HG02763 (cell line): ENCODE measurements at regions not wholly inside any gene's neighbourhood (a gene's known extent, or its start where the extent isn't known, plus 50 kb on each side); places are given as distances from the start of the nearest gene placed in this dataset.
"Not testable (repeated sequence)": the region's sequence is repeated elsewhere in the genome, so short reads cannot be mapped to it uniquely, and the experiment has no call there.

Experiments
- ATAC-seq: cut with Tn5 transposase; IDR thresholded peaks from one replicate; pipeline ENCODE4 v1.9.1; 2021; ENCODE audit warnings: mild to moderate bottlenecking, moderate library complexity; ENCODE audit not compliant: unreplicated experiment

- ATAC-seq = no peak
Measured at GRCh38 chr4:140219567-140219966, 65.6 kb upstream of the MAML3 start.

DNA sequence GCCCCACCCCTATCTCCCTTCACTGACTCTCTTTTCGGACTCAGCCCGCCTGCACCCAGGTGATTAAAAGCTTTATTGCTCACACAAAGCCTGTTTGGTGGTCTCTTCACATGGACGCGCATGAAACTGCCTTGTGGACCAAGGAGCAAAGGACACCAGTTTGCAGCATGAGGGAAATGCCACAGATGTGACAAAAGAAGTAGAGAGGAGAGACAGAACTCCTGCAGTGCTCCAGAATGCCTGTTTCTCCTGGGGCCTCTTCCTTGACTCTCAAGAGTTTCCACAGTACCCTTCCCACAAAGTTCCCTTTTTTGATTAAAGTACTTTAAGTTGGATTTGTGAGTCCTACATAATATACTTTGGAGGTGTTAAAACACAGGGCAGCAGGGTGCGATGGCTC lies 65.1 kb upstream of the MAML3 start:
- not testable (repeated sequence) for ATAC-seq

- no peak for ATAC-seq
Measured at GRCh38 chr4:140213749-140214148, 59.8 kb upstream of the MAML3 start.

- no peak for ATAC-seq
Measured at GRCh38 chr4:140213116-140213515, 59.1 kb upstream of the MAML3 start.

- ATAC-seq = no peak
Measured at GRCh38 chr4:140212646-140213045, 58.7 kb upstream of the MAML3 start.

DNA sequence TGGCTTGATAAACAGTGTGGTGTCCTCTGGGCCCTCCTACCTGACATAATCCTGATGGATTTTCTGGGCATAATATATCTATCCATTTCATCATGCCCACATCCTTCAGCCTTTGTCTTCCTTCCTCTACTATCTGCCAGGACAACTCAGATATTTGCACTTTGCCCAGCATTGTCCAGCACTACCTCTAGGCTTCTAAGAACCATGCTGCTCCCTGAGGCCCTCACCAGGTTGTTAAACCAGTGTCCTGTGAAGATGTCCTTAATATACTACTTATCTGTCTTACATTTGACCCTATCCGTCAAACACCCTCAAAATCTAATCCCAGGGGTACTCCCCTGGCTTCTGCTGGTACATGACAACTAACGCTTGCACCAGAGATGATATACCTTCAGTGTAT lies 58.2 kb upstream of the MAML3 start:
- no peak for ATAC-seq

GRCh38 chr4:140211693-140212092 lies 57.7 kb upstream of the MAML3 start:
- no peak for ATAC-seq

DNA sequence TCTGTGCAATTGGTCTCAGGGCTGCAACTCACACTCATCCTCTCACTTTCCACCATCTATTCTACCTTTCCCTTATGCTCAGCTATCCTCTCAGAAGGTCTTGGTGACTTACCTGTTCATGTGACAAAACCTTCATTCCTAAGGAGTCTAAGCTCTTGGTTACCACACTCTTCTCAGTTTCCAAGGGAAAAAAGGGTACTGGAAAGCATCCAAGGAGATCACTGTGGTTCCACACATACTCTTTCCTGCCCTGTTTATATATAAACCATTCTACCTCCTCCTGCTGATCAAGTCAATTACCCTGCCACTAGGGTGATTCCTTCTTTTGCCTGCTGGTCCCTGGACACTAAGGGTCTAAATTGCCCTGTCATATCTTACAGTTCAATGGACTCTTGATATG lies 57.2 kb upstream of the MAML3 start:
- ATAC-seq = no peak

GRCh38 chr4:140208921-140209320 lies 54.9 kb upstream of the MAML3 start:
- no peak for ATAC-seq
